ENCODE measurements at regions not wholly inside any gene's neighbourhood (a gene's known extent, or its start where the extent isn't known, plus 50 kb on each side); places are given as distances from the start of the nearest gene placed in this dataset.
"Not testable (repeated sequence)": the region's sequence is repeated elsewhere in the genome, so short reads cannot be mapped to it uniquely, and the experiment has no call there.

DNA sequence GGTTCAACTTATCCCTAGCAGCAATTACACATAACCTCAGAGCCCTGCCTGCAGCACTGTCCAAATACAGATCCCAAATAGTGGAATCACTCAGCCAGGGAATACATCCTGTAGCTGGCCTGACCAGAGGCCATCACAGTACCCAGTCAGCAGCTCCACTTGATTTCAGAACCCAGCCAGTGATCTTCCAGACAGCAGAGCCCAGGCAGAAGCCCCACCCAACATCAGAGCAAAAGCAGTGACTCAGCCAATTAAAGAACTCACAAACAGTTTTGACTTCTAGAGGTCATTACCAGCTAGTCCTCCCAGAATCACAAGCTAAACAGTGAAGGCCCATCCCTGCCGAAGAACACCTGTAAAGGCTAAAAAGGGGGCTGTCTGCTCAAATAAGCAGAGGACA is 118.0 kb upstream of the SRD5A2 start:
- H3K4me1 Mint-ChIP-seq, result no peaks in the 10 kb centered on the region
- peaks cover 22 to 93% (median 47%) of the 10 kb centered on the region in 11 donors for H3K9me3 Mint-ChIP-seq

DNA sequence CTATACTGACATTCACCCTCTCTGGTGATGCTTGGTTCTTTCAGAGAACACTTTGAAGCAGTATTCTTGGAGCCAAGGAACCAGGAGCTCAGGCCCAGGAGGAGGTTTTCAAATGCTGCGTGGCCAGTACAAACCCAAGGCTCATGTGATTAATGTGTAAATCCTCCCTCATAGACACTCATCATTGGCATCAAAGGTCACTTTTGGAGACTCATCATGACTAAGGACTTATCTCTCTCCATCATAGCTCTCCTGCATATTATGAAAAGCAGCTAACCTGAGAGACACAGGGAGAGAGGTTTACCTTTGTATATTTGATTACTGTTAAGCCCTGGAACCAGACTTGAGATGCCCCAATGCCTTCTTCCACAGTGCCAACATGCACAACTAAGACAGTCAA is 115.3 kb upstream of the SRD5A2 start:
- ATAC-seq (no peak), DNase-seq (no peak)
- Mint-ChIP-seq H3K4me3 (no peak overlapping the region), H3K27ac (no peak overlapping the region), H3K27me3 (peaks cover 0 to 16% (median 0%) of the 10 kb centered on the region in 5 donors), H3K4me1 (no peaks in the 10 kb centered on the region), H3K36me3 (peaks cover 0 to 40% (median 17%) of the 10 kb centered on the region in 5 donors), H3K9me3 (peaks cover 23 to 93% (median 51%) of the 10 kb centered on the region in 11 donors)
- no peak overlapping the region for H3K4me3 ChIP-seq (ENCODE audit: low read length)
- no peaks in the 10 kb centered on the region for H3K4me1 ChIP-seq (ENCODE audit: control insufficient read depth in 2 of 2, insufficient read depth in 2 of 2, low read length in 2 of 2)
- no peaks in the 10 kb centered on the region for H3K36me3 ChIP-seq (ENCODE audit: control insufficient read depth in 2 of 3, insufficient read depth in 3 of 3, low read length in 3 of 3)
- POLR2A ChIA-PET, result no interaction called here
- CTCF ChIA-PET, result interaction anchor here (1.4 kb wide), 1 partner anchor 8 kb away, joined by 3 read pairs; no protein-coding TSS in a partner anchor
- intact Hi-C loops (cut with micrococcal nuclease), result no loop called here
- H3K9me3 ChIP-seq (ENCODE audit: control insufficient read depth in 2 of 3, low read length in 3 of 3), result peaks cover 6 to 57% (median 20%) of the 10 kb centered on the region in 3 experiments
- H3K27me3 ChIP-seq (ENCODE audit: control insufficient read depth in 2 of 2, insufficient read depth in 2 of 2, low read length in 2 of 2), result no peaks in the 10 kb centered on the region
- no peak overlapping the region for H3K27ac ChIP-seq (ENCODE audit: low read depth, low read length)

More for the DNA sequence above, 118.0 kb upstream of the SRD5A2 start:
- Histone ChIP-seq H3K4me3 (ENCODE audit: low read length) (no peak overlapping the region), H3K9me3 (ENCODE audit: control insufficient read depth in 2 of 3, low read length in 3 of 3) (peaks cover 6 to 44% (median 8%) of the 10 kb centered on the region in 3 experiments), H3K27me3 (ENCODE audit: control insufficient read depth in 2 of 2, insufficient read depth in 2 of 2, low read length in 2 of 2) (peaks cover 0 to under 1% of the 10 kb centered on the region in 2 donors), H3K36me3 (ENCODE audit: control insufficient read depth in 2 of 3, insufficient read depth in 3 of 3, low read length in 3 of 3) (no peaks in the 10 kb centered on the region), H3K27ac (ENCODE audit: low read depth, low read length) (no peak overlapping the region), H3K4me1 (ENCODE audit: control insufficient read depth in 2 of 2, insufficient read depth in 2 of 2, low read length in 2 of 2) (no peaks in the 10 kb centered on the region)
- ChIA-PET CTCF (no interaction called here), POLR2A (no interaction called here)
- DNase-seq, result no peak
- intact Hi-C loops (cut with micrococcal nuclease), result no loop called here
- H3K27ac Mint-ChIP-seq, result no peak overlapping the region
- no peak overlapping the region for H3K4me3 Mint-ChIP-seq
- H3K27me3 Mint-ChIP-seq, result peaks cover 0 to 16% (median 0%) of the 10 kb centered on the region in 5 donors
- peaks cover 0 to 30% (median 17%) of the 10 kb centered on the region in 5 donors for H3K36me3 Mint-ChIP-seq
- no peak for ATAC-seq

DNA sequence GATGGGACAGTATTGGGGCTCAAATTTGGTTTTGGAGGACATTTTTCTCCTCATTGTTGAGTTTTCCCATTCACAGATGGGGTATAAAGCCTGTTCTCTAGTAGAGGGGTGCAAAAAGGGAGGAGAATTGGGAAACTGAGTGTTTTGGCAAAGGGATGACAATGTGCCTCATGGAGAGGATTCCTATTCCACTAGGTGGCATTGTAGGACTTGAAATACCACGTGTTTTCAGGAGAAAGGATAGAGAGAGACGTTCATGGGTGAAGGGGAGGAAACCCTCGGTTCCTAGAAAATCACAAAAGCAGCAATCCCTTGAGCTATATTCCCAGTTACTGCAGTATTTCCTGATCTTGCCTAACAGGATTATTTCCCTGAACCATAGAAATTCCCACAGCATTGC is 113.7 kb upstream of the SRD5A2 start:
- CTCF ChIA-PET, result no interaction called here

DNA sequence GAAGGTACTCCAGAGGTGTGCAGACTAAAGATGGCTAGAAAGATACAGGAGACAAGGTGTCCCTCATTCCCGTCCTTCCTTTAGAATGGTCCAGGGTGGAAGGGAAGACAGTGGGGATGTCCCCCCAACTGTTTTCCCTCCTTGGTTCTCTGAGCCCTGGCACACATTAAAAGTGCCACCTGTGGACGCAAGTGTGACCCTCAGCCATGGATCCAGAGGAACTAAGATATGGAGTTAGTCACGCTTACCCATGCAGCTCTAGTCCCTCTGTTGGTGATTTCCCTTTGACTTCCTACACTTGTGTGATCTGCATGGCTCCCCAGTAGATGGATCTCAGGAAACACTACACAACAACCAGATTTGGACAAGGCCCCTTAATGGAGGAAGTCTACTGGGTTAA is 113.1 kb upstream of the SRD5A2 start:
- Histone ChIP-seq H3K4me3 (ENCODE audit: low read length) (no peak overlapping the region), H3K27ac (ENCODE audit: low read depth, low read length) (no peak overlapping the region), H3K36me3 (ENCODE audit: control insufficient read depth in 2 of 3, insufficient read depth in 3 of 3, low read length in 3 of 3) (no peaks in the 10 kb centered on the region), H3K4me1 (ENCODE audit: control insufficient read depth in 2 of 2, insufficient read depth in 2 of 2, low read length in 2 of 2) (no peaks in the 10 kb centered on the region), H3K9me3 (ENCODE audit: control insufficient read depth in 2 of 3, low read length in 3 of 3) (peaks cover 6 to 51% (median 20%) of the 10 kb centered on the region in 3 experiments), H3K27me3 (ENCODE audit: control insufficient read depth in 2 of 2, insufficient read depth in 2 of 2, low read length in 2 of 2) (no peaks in the 10 kb centered on the region)
- H3K36me3 Mint-ChIP-seq, result peaks cover 0 to 33% (median 10%) of the 10 kb centered on the region in 5 donors
- intact Hi-C loops (cut with micrococcal nuclease), result no loop called here
- ChIA-PET CTCF (no interaction called here), POLR2A (no interaction called here)
- ATAC-seq, result no peak
- DNase-seq, result no peak
- H3K9me3 Mint-ChIP-seq, result peaks cover 22 to 91% (median 52%) of the 10 kb centered on the region in 11 donors
- H3K4me1 Mint-ChIP-seq, result no peaks in the 10 kb centered on the region
- H3K4me3 Mint-ChIP-seq, result no peak overlapping the region
- H3K27ac Mint-ChIP-seq, result no peak overlapping the region
- H3K27me3 Mint-ChIP-seq, result peaks cover 0 to 11% (median 0%) of the 10 kb centered on the region in 5 donors

More for the DNA sequence above, 113.7 kb upstream of the SRD5A2 start:
- Mint-ChIP-seq H3K36me3 (peaks cover 0 to 37% (median 14%) of the 10 kb centered on the region in 5 donors), H3K4me1 (no peaks in the 10 kb centered on the region), H3K27ac (no peak overlapping the region), H3K27me3 (peaks cover 0 to 15% (median 0%) of the 10 kb centered on the region in 5 donors), H3K4me3 (no peak overlapping the region), H3K9me3 (peaks cover 22 to 91% (median 52%) of the 10 kb centered on the region in 11 donors)
- DNase-seq (no peak), ATAC-seq (no peak)
- H3K36me3 ChIP-seq (ENCODE audit: control insufficient read depth in 2 of 3, insufficient read depth in 3 of 3, low read length in 3 of 3), result no peaks in the 10 kb centered on the region
- intact Hi-C loops (cut with micrococcal nuclease), result no loop called here
- H3K4me1 ChIP-seq (ENCODE audit: control insufficient read depth in 2 of 2, insufficient read depth in 2 of 2, low read length in 2 of 2), result no peaks in the 10 kb centered on the region
- H3K27ac ChIP-seq (ENCODE audit: low read depth, low read length), result no peak overlapping the region
- H3K27me3 ChIP-seq (ENCODE audit: control insufficient read depth in 2 of 2, insufficient read depth in 2 of 2, low read length in 2 of 2), result no peaks in the 10 kb centered on the region
- POLR2A ChIA-PET, result no interaction called here
- H3K9me3 ChIP-seq (ENCODE audit: control insufficient read depth in 2 of 3, low read length in 3 of 3), result peaks cover 6 to 55% (median 20%) of the 10 kb centered on the region in 3 experiments
- H3K4me3 ChIP-seq (ENCODE audit: low read length), result no peak overlapping the region

DNA sequence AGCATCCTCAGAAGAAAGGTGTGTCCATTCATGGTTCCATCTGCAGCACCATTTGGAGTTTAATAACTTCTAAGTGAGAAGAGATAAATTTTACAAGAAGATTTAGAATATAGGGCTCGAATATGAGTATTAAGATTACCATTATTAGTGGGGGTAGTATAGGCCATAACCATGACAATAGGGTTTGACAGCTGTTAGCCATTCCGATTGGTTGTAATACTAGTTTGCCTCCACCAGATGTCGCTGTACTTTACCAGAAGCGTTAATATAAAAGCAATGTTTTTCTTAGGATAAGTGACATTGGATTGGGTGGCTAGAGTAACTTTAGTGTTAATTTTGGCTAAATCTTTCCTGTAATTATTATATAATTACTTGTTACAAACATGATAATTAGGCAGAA is 107.5 kb upstream of the SRD5A2 start:
- Mint-ChIP-seq H3K4me3 (no peak overlapping the region), H3K4me1 (no peaks in the 10 kb centered on the region), H3K27ac (no peak overlapping the region), H3K9me3 (peaks cover 10 to 75% (median 26%) of the 10 kb centered on the region in 11 donors), H3K36me3 (peaks cover 0 to 26% (median 4%) of the 10 kb centered on the region in 5 donors), H3K27me3 (peaks cover 0 to 17% (median 11%) of the 10 kb centered on the region in 5 donors)
- intact Hi-C loops (cut with micrococcal nuclease), result loop anchor here in 1 of 2 donors (5.0 kb wide), 1 partner anchor 149 kb away; no protein-coding TSS in a partner anchor
- CTCF ChIA-PET, result interaction anchor here (1.1 kb wide), 1 partner anchor 8 kb away, joined by 3 read pairs; no protein-coding TSS in a partner anchor
- Histone ChIP-seq H3K36me3 (ENCODE audit: control insufficient read depth in 2 of 3, insufficient read depth in 3 of 3, low read length in 3 of 3) (no peaks in the 10 kb centered on the region), H3K4me3 (ENCODE audit: low read length) (no peak overlapping the region), H3K4me1 (ENCODE audit: control insufficient read depth in 2 of 2, insufficient read depth in 2 of 2, low read length in 2 of 2) (no peaks in the 10 kb centered on the region), H3K27me3 (ENCODE audit: control insufficient read depth in 2 of 2, insufficient read depth in 2 of 2, low read length in 2 of 2) (no peaks in the 10 kb centered on the region), H3K27ac (ENCODE audit: low read depth, low read length) (no peak overlapping the region), H3K9me3 (ENCODE audit: control insufficient read depth in 2 of 3, low read length in 3 of 3) (peaks cover 0 to 12% (median 8%) of the 10 kb centered on the region in 3 experiments)
- POLR2A ChIA-PET, result no interaction called here
- ATAC-seq (no peak), DNase-seq (no peak)

DNA sequence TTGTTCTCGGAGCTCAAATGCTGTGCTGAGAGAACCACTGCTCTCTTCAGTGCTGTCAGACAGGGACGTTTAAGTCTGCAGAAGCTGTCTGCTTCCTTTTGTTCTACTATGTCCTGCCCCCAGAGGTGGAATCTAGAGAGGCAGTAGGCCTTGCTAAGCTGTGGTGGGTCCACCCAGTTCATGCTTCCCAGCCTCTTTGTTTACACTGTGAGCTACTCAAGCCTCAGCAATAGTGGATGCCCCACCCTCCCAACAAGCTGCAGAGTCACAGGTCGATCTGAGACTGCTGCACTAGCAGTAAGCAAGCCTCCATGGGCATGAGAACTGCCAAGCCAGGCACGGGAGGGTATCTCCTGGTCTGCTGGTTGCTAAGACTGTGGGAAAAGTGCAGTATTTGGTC is 102.8 kb upstream of the SRD5A2 start:
- H3K9me3 Mint-ChIP-seq, result peaks cover 18 to 77% (median 38%) of the 10 kb centered on the region in 11 donors

DNA sequence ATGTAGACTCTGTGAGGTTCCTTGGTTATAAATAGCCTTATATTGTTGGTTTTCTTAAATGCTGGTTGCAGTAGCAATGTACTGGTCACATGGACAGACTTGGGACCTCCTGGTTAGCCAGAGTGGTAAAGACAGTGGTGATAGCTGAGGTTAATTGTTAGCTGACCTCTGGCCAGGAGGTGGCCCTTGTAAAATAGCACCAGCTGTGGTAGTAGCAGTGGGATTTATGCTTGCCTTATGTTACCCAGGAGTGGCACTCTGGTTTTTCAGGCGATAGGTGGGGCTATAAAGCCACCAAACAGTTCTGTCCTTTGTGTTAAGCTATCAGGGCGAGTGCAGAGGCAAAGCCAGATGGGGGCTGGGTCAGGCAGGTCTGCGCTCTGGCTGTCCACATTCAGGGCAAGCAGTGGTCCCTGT is 94.8 kb upstream of the SRD5A2 start:
- peaks cover 9 to 92% (median 46%) of the 10 kb centered on the region in 11 donors for H3K9me3 Mint-ChIP-seq

More for the DNA sequence above, 102.8 kb upstream of the SRD5A2 start:
- H3K36me3 Mint-ChIP-seq, result peaks cover 0 to 20% (median 4%) of the 10 kb centered on the region in 5 donors
- DNase-seq; H3K27ac ChIP-seq (ENCODE audit: low read depth, low read length); H3K9me3 ChIP-seq (ENCODE audit: control insufficient read depth in 2 of 3, low read length in 3 of 3); POLR2A ChIA-PET; H3K4me3 ChIP-seq (ENCODE audit: low read length); ATAC-seq; intact Hi-C loops (cut with micrococcal nuclease); H3K27ac Mint-ChIP-seq; H3K36me3 ChIP-seq (ENCODE audit: control insufficient read depth in 2 of 3, insufficient read depth in 3 of 3, low read length in 3 of 3); H3K4me3 Mint-ChIP-seq; H3K4me1 Mint-ChIP-seq; H3K4me1 ChIP-seq (ENCODE audit: control insufficient read depth in 2 of 2, insufficient read depth in 2 of 2, low read length in 2 of 2); CTCF ChIA-PET; H3K27me3 ChIP-seq (ENCODE audit: control insufficient read depth in 2 of 2, insufficient read depth in 2 of 2, low read length in 2 of 2): not testable (repeated sequence)
- H3K27me3 Mint-ChIP-seq, result peaks cover 0 to 22% (median 11%) of the 10 kb centered on the region in 5 donors

More for the DNA sequence above, 94.8 kb upstream of the SRD5A2 start:
- Mint-ChIP-seq H3K27ac (no peak overlapping the region), H3K4me3 (no peak overlapping the region), H3K27me3 (peaks cover 0 to 18% (median 10%) of the 10 kb centered on the region in 5 donors), H3K4me1 (peaks cover 0 to 1% (median 0%) of the 10 kb centered on the region in 7 donors), H3K36me3 (peaks cover 0 to 8% (median 0%) of the 10 kb centered on the region in 5 donors)
- Histone ChIP-seq H3K36me3 (ENCODE audit: control insufficient read depth in 2 of 3, insufficient read depth in 3 of 3, low read length in 3 of 3) (no peaks in the 10 kb centered on the region), H3K9me3 (ENCODE audit: control insufficient read depth in 2 of 3, low read length in 3 of 3) (peaks cover 0 to 13% (median 0%) of the 10 kb centered on the region in 3 experiments), H3K27ac (ENCODE audit: low read depth, low read length) (no peak overlapping the region), H3K4me3 (ENCODE audit: low read length) (no peak overlapping the region), H3K4me1 (ENCODE audit: control insufficient read depth in 2 of 2, insufficient read depth in 2 of 2, low read length in 2 of 2) (no peaks in the 10 kb centered on the region), H3K27me3 (ENCODE audit: control insufficient read depth in 2 of 2, insufficient read depth in 2 of 2, low read length in 2 of 2) (no peaks in the 10 kb centered on the region)
- no peak for DNase-seq
- POLR2A ChIA-PET, result no interaction called here
- intact Hi-C loops (cut with micrococcal nuclease), result no loop called here
- ATAC-seq, result no peak
- CTCF ChIA-PET, result no interaction called here

Measured in naive thymus-derived CD4-positive, alpha-beta T cell (primary cell).